ENCODE measurements at regions not wholly inside any gene's neighbourhood (a gene's known extent, or its start where the extent isn't known, plus 50 kb on each side); places are given as distances from the start of the nearest gene placed in this dataset.

DNA sequence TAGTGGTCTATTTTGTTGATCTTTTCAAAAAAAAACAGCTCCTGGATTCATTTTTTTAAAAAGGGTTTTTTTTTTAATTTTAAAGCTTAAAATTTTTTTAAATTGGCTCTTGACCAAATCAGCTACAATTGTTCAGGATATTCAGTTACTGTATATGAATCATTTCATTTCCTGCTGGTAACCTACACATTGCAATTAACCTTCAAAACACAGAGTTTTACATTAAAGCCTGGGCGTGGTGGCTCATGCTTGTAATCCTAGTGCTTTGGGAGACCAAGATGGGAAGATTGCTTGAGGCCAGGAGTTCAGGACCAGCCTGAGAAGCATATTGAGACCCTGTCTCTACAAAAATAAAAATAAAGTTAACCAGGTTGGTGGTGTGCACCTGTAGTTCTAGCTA is 163.4 kb downstream of the ALDH1A2 start:
- TF ChIP-seq, protein P1, sequence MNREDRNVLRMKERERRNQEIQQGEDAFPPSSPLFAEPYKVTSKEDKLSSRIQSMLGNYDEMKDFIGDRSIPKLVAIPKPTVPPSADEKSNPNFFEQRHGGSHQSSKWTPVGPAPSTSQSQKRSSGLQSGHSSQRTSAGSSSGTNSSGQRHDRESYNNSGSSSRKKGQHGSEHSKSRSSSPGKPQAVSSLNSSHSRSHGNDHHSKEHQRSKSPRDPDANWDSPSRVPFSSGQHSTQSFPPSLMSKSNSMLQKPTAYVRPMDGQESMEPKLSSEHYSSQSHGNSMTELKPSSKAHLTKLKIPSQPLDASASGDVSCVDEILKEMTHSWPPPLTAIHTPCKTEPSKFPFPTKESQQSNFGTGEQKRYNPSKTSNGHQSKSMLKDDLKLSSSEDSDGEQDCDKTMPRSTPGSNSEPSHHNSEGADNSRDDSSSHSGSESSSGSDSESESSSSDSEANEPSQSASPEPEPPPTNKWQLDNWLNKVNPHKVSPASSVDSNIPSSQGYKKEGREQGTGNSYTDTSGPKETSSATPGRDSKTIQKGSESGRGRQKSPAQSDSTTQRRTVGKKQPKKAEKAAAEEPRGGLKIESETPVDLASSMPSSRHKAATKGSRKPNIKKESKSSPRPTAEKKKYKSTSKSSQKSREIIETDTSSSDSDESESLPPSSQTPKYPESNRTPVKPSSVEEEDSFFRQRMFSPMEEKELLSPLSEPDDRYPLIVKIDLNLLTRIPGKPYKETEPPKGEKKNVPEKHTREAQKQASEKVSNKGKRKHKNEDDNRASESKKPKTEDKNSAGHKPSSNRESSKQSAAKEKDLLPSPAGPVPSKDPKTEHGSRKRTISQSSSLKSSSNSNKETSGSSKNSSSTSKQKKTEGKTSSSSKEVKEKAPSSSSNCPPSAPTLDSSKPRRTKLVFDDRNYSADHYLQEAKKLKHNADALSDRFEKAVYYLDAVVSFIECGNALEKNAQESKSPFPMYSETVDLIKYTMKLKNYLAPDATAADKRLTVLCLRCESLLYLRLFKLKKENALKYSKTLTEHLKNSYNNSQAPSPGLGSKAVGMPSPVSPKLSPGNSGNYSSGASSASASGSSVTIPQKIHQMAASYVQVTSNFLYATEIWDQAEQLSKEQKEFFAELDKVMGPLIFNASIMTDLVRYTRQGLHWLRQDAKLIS (CRISPR knock-in tag; IDR thresholded peaks at IDR 0.05; ENCODE audit: borderline replicate concordance), result no peak
- TF ChIP-seq CBFB (CRISPR knock-in tag; IDR thresholded peaks at IDR 0.05; ENCODE audit: low read depth), result no peak
- no peak for TF ChIP-seq PRRX2 (CRISPR knock-in tag; IDR thresholded peaks at IDR 0.05)
- TF ChIP-seq SP1 (CRISPR knock-in tag; conservative IDR thresholded peaks at IDR 0.05), result no peak
- TF ChIP-seq, protein P2, sequence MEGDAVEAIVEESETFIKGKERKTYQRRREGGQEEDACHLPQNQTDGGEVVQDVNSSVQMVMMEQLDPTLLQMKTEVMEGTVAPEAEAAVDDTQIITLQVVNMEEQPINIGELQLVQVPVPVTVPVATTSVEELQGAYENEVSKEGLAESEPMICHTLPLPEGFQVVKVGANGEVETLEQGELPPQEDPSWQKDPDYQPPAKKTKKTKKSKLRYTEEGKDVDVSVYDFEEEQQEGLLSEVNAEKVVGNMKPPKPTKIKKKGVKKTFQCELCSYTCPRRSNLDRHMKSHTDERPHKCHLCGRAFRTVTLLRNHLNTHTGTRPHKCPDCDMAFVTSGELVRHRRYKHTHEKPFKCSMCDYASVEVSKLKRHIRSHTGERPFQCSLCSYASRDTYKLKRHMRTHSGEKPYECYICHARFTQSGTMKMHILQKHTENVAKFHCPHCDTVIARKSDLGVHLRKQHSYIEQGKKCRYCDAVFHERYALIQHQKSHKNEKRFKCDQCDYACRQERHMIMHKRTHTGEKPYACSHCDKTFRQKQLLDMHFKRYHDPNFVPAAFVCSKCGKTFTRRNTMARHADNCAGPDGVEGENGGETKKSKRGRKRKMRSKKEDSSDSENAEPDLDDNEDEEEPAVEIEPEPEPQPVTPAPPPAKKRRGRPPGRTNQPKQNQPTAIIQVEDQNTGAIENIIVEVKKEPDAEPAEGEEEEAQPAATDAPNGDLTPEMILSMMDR (IDR thresholded peaks at IDR 0.05), result no peak
- no peak for TF ChIP-seq FOXJ3 (CRISPR knock-in tag; IDR thresholded peaks at IDR 0.05; ENCODE audit: borderline replicate concordance)
- no peak for TF ChIP-seq ELF4 (CRISPR knock-in tag; IDR thresholded peaks at IDR 0.05; ENCODE audit: low read depth)
- TF ChIP-seq, protein P3, sequence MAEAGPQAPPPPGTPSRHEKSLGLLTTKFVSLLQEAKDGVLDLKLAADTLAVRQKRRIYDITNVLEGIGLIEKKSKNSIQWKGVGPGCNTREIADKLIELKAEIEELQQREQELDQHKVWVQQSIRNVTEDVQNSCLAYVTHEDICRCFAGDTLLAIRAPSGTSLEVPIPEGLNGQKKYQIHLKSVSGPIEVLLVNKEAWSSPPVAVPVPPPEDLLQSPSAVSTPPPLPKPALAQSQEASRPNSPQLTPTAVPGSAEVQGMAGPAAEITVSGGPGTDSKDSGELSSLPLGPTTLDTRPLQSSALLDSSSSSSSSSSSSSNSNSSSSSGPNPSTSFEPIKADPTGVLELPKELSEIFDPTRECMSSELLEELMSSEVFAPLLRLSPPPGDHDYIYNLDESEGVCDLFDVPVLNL (CRISPR knock-in tag; IDR thresholded peaks at IDR 0.05; ENCODE audit: borderline replicate concordance, low read depth), result no peak
- TF ChIP-seq ZSCAN18 (CRISPR knock-in tag; IDR thresholded peaks at IDR 0.05), result no peak

All from WTC11 (cell line).